Panc1 (cell line): ENCODE measurements at regions not wholly inside any gene's neighbourhood (a gene's known extent, or its start where the extent isn't known, plus 50 kb on each side); places are given as distances from the start of the nearest gene placed in this dataset.

Experiments used
- CTCF ChIP-seq: fragments of 450-650 bp; IDR thresholded peaks from 2 replicates; pipeline ENCODE4 v1.5.1; 2017; ENCODE audit warnings: mild to moderate bottlenecking
- POLR2AphosphoS5 ChIP-seq: IDR thresholded peaks from 2 replicates; pipeline ENCODE4 v1.6.1; 2012; ENCODE audit warnings: mild to moderate bottlenecking, low read depth, low read length, moderate library complexity
- REST ChIP-seq, 2 experiments: IDR thresholded peaks; 2 replicates each; pipeline ENCODE4 v1.6.1; 2011 to 2012; ENCODE audit warnings: low read depth in 2 of 2, control low read depth in 1 of 2, low read length in 1 of 2, mild to moderate bottlenecking in 1 of 2, moderate library complexity in 1 of 2; ENCODE audit not compliant: insufficient read depth in 1 of 2
- SIN3A ChIP-seq: IDR thresholded peaks from 2 replicates; pipeline ENCODE4 v1.6.1; 2012; ENCODE audit warnings: low read depth, mild to moderate bottlenecking, low read length, moderate library complexity, borderline replicate concordance; ENCODE audit not compliant: insufficient read depth
- TCF7L2 ChIP-seq: IDR thresholded peaks from 2 replicates; pipeline ENCODE4 v1.6.1; 2011; ENCODE audit warnings: mild to moderate bottlenecking, low read depth, low read length, inconsistent platforms

GRCh38 chr13:54768214-54768613 is 1739.6 kb downstream of the OLFM4 start:
- no peak for TF ChIP-seq REST (IDR thresholded peaks at IDR 0.05; ENCODE audit: insufficient read depth in 1 of 2, low read depth in 2 of 2, low read length in 1 of 2)
- no peak for TF ChIP-seq CTCF
- TF ChIP-seq TCF7L2 = no peak
- no peak for TF ChIP-seq SIN3A
- no peak for TF ChIP-seq POLR2AphosphoS5
